GM10266 (cell line): ENCODE measurements at regions not wholly inside any gene's neighbourhood (a gene's known extent, or its start where the extent isn't known, plus 50 kb on each side); places are given as distances from the start of the nearest gene placed in this dataset.

ENCODE experiments used
- DNase-seq: peaks from one replicate; pipeline ENCODE4 v3.0.0; 2012; ENCODE audit errors: extremely low spot score
- CTCF ChIP-seq: IDR thresholded peaks from 2 replicates; pipeline ENCODE4 v1.5.1; 2012; ENCODE audit warnings: mild to moderate bottlenecking, low read depth; ENCODE audit not compliant: control insufficient read depth, insufficient read depth; ENCODE audit errors: missing control alignments

GRCh38 chr4:189396435-189396834, 544.2 kb upstream of the FRG1 start:
- TF ChIP-seq CTCF: no peak
- no peak for DNase-seq

- TF ChIP-seq CTCF: no peak
These were observed 536.4 kb upstream of the FRG1 start for GRCh38 chr4:189404271-189404670.

GRCh38 chr4:189409158-189409557, 531.5 kb upstream of the FRG1 start:
- no peak for DNase-seq
- no peak for TF ChIP-seq CTCF

More at GRCh38 chr4:189404271-189404670, 536.4 kb upstream of the FRG1 start:
- DNase-seq: no peak

GRCh38 chr4:189414021-189414420, 526.7 kb upstream of the FRG1 start:
- DNase-seq: no peak
- no peak for TF ChIP-seq CTCF

- no peak for TF ChIP-seq CTCF
- DNase-seq: no peak
These were observed 520.1 kb upstream of the FRG1 start for GRCh38 chr4:189420572-189420971.

GRCh38 chr4:189436207-189436606, 504.5 kb upstream of the FRG1 start:
- no peak for TF ChIP-seq CTCF
- DNase-seq: no peak

GRCh38 chr4:189440716-189441115, 500.0 kb upstream of the FRG1 start:
- no peak for DNase-seq
- TF ChIP-seq CTCF: no peak

GRCh38 chr4:189443341-189443740, 497.3 kb upstream of the FRG1 start:
- no peak for TF ChIP-seq CTCF

More at GRCh38 chr4:189443341-189443740, 497.3 kb upstream of the FRG1 start:
- no peak for DNase-seq
